NB4 (cell line): ENCODE measurements at regions not wholly inside any gene's neighbourhood (a gene's known extent, or its start where the extent isn't known, plus 50 kb on each side); places are given as distances from the start of the nearest gene placed in this dataset.

ENCODE experiments used
- MAX ChIP-seq: IDR thresholded peaks from 2 replicates; pipeline ENCODE4 v1.6.1; 2011; ENCODE audit warnings: low read depth, low read length
- POLR2A ChIP-seq: IDR thresholded peaks from 2 replicates; pipeline ENCODE4 v1.6.1; 2011; ENCODE audit warnings: mild to moderate bottlenecking; ENCODE audit not compliant: insufficient read length; ENCODE audit errors: extremely low read depth
- TF ChIP-seq, protein P1 (sequence below): IDR thresholded peaks from one replicate; pipeline ENCODE4 v1.5.1; 2012; ENCODE audit warnings: low read depth, low read length

DNA sequence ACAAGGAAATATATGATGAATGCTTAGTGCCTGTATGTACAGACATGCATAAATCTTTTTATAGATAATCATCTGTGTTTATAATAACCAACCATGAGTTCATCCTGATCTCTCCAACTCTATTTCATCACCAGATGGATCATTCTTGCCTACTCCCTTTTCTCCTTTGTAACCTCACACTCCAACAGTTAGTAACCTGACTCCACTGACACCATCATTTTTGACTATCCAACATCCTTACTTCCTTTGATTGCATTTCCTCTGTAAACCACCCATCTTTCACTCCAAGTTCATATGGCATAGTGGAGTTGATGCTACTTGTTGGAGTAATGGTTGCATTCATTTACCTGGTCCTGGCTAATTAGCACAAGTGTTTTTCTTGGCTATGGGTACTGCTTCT lies 170.6 kb downstream of the ZNF330 start:
- TF ChIP-seq, protein P1, sequence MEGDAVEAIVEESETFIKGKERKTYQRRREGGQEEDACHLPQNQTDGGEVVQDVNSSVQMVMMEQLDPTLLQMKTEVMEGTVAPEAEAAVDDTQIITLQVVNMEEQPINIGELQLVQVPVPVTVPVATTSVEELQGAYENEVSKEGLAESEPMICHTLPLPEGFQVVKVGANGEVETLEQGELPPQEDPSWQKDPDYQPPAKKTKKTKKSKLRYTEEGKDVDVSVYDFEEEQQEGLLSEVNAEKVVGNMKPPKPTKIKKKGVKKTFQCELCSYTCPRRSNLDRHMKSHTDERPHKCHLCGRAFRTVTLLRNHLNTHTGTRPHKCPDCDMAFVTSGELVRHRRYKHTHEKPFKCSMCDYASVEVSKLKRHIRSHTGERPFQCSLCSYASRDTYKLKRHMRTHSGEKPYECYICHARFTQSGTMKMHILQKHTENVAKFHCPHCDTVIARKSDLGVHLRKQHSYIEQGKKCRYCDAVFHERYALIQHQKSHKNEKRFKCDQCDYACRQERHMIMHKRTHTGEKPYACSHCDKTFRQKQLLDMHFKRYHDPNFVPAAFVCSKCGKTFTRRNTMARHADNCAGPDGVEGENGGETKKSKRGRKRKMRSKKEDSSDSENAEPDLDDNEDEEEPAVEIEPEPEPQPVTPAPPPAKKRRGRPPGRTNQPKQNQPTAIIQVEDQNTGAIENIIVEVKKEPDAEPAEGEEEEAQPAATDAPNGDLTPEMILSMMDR, result no peak
- no peak for TF ChIP-seq POLR2A
- TF ChIP-seq MAX, result no peak
